ENCODE measurements at regions not wholly inside any gene's neighbourhood (a gene's known extent, or its start where the extent isn't known, plus 50 kb on each side); places are given as distances from the start of the nearest gene placed in this dataset.

DNA sequence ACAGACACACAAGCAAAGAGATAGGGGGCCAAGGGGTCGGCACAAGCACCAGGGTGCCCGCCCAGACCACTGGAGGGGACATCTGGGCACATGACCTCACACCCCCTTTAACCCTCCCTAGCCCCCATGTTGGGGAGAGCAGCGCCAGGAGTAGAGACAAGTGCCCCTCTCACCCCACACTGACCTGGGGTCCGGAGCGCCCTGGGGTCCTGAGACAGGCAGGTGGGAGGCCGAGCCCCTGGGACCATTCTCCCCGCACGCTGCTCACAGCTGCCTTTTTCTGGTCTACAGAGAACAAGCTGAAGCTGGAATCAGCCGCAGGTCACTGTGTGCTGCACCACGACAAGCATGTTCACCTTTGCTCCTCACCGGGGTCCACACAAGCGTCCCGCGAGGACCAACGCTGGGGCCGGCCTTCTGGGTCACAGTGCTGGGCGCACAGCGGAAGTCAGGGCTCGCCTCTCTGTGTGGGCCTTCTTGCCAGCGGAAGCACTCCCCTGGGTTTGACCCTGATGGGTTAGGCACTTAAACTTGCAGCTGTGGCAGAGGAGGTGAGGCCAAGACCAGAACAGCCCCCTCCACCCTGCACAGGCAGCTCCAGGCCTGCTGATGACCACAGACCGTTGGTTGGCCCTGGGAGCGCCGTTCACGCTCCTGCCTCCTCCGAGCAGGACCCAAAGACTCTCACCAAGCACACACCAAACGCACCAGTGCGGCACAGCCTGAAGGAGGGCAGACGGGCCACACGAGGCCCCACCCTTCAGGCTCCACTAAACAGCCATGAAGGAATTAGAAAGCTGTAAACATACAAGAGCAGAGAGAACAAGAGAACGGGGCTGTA, 275.3 kb downstream of the EIPR1 start:
- TF ChIP-seq, protein P1, sequence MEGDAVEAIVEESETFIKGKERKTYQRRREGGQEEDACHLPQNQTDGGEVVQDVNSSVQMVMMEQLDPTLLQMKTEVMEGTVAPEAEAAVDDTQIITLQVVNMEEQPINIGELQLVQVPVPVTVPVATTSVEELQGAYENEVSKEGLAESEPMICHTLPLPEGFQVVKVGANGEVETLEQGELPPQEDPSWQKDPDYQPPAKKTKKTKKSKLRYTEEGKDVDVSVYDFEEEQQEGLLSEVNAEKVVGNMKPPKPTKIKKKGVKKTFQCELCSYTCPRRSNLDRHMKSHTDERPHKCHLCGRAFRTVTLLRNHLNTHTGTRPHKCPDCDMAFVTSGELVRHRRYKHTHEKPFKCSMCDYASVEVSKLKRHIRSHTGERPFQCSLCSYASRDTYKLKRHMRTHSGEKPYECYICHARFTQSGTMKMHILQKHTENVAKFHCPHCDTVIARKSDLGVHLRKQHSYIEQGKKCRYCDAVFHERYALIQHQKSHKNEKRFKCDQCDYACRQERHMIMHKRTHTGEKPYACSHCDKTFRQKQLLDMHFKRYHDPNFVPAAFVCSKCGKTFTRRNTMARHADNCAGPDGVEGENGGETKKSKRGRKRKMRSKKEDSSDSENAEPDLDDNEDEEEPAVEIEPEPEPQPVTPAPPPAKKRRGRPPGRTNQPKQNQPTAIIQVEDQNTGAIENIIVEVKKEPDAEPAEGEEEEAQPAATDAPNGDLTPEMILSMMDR (IDR thresholded peaks at IDR 0.05), result no peak
- TF ChIP-seq POLR2A (IDR thresholded peaks at IDR 0.05), result no peak
